Transverse colon (tissue), 4 donors: ENCODE measurements at regions not wholly inside any gene's neighbourhood (a gene's known extent, or its start where the extent isn't known, plus 50 kb on each side); places are given as distances from the start of the nearest gene placed in this dataset.

Source experiments
- CTCF ChIP-seq, 5 experiments: fragments of 200-600 bp in 3 of 5; fragments of 450-650 bp in 2 of 5; sonication (generic) in 3 of 5; IDR thresholded peaks; 1 replicate in 2 of 5; 2 replicates in 3 of 5; pipeline ENCODE4 v1.5.1; 2016 to 2017; ENCODE audit warnings: antibody characterized with exemption in 5 of 5, inconsistent platforms in 3 of 5, mild to moderate bottlenecking in 2 of 5, moderate library complexity in 1 of 5
- EP300 ChIP-seq: sonication (generic); formaldehyde crosslinking; IDR thresholded peaks from one replicate; pipeline ENCODE4 v1.6.1; 2017; ENCODE audit warnings: antibody characterized with exemption, low read depth
- POLR2A ChIP-seq: fragments of 450-650 bp; IDR thresholded peaks from one replicate; pipeline ENCODE4 v1.6.1; 2016; ENCODE audit warnings: antibody characterized with exemption, mild to moderate bottlenecking, moderate library complexity
- POLR2AphosphoS5 ChIP-seq, 3 donors: sonication (generic); formaldehyde crosslinking; IDR thresholded peaks; one replicate each; pipeline ENCODE4 v1.6.1; 2016; ENCODE audit warnings: antibody characterized with exemption in 3 of 3

DNA sequence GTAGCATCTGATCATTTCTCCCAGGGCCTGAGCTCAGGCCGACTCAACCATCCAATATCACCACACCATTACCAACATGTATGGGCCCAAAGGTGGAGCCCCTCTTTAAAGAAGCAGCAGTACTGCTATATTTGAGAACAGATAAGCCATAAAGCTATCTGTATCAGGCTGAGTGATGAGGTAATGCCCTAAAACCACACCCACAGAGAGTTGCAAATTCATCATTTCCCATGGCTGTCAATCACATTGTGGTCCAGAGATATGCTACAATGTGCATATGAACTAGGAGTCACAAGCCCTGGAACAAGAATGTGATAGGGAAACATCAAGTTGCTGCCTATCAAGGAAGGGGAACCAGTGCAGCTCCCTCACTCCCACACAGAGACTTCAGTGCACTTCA is 52.6 kb upstream of the GALNT13 start:
- TF ChIP-seq CTCF (IDR thresholded peaks at IDR 0.05): no peak
- TF ChIP-seq POLR2A: no peak
- TF ChIP-seq EP300: no peak
- no peak for TF ChIP-seq POLR2AphosphoS5 (IDR thresholded peaks at IDR 0.05)
